ENCODE measurements at regions not wholly inside any gene's neighbourhood (a gene's known extent, or its start where the extent isn't known, plus 50 kb on each side); places are given as distances from the start of the nearest gene placed in this dataset.
A peak's percentile ranks its signal among the peaks of the same experiment; 100 is the strongest.
"Not testable (repeated sequence)": the region's sequence is repeated elsewhere in the genome, so short reads cannot be mapped to it uniquely, and the experiment has no call there.

DNA sequence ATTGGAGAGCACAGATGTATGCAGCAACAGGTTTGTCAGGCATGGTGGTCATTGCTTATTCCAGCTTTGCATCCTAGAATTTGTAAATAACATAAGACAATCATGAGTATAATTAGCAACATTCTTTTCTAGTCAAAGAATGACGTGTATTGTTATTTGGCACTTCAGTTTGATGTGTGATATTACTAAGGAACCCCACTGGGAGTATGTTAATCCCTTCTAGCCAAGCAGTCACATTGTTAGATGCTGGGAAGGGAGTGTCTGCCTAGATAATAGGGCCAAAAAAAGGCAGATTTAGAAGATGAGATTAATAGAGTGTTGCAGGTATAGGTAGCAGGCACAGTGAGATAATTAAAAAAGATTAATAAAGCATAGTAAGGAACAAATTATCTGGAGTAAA is 159.2 kb upstream of the WDFY3 start:
- ATAC-seq = peak in 2 of 4 donors; percentile 15 to 53
- no peaks in the 10 kb centered on the region for H3K27me3 ChIP-seq
- no peak for DNase-seq
- intact Hi-C loops (cut with DNase I) = no loop called here
- H3K4me1 ChIP-seq = peaks cover 0 to 23% (median 2%) of the 10 kb centered on the region in 12 donors
- 12 to 33% (median 17%) methylated on average over 1 of the region's 1 CpG for WGBS, 4 donors
- TF ChIP-seq POLR2A (IDR thresholded peaks at IDR 0.05) (no peak), CTCF (IDR thresholded peaks at IDR 0.05) (no peak)
- no peak overlapping the region for H3K4me3 ChIP-seq
- no peaks in the 10 kb centered on the region for H3K36me3 ChIP-seq
- no peaks in the 10 kb centered on the region for H3K9me3 ChIP-seq
- peak overlapping the region in 2 of 12 donors; percentile 48 to 59 for H3K27ac ChIP-seq

DNA sequence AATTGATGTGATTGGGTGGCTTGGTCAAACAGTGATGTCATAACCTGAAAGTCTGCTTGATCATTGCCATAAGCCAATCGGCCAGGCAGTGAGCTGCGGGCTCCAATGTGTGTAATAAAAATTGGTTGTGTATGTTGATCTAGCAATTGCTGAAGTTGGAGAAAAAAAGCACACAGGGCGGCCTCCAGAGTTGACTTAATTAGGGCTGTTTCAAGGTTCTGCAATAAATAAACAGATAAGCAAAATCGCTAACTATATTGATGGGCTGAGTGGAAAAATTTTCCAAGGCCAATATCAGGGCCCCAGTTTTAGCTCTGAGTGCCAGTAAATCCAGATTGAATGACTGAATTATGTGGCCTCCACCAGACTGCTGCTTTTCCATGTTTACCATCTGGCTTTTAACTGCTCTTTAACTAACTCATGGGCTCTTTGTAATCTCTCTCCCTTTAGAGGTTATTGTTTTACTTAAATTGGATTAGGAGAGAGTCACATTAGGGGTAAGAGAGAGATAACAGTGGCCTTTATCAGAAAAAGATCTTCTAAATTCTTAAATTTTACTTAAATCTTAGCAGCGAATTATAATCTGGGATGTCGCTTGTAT is 160.6 kb upstream of the WDFY3 start:
- Histone ChIP-seq H3K27me3 (no peaks in the 10 kb centered on the region), H3K36me3 (no peaks in the 10 kb centered on the region), H3K4me1 (peaks cover 0 to 23% (median 4%) of the 10 kb centered on the region in 12 donors), H3K4me3 (no peak overlapping the region), H3K27ac (no peak overlapping the region), H3K9me3 (no peaks in the 10 kb centered on the region)
- DNase-seq (no peak), ATAC-seq (no peak)
- TF ChIP-seq CTCF (IDR thresholded peaks at IDR 0.05) (no peak), POLR2A (IDR thresholded peaks at IDR 0.05) (no peak)
- 89 to 97% (median 93%) methylated on average over 6 of the region's 6 CpGs for WGBS, 4 donors
- intact Hi-C loops (cut with DNase I) = no loop called here

DNA sequence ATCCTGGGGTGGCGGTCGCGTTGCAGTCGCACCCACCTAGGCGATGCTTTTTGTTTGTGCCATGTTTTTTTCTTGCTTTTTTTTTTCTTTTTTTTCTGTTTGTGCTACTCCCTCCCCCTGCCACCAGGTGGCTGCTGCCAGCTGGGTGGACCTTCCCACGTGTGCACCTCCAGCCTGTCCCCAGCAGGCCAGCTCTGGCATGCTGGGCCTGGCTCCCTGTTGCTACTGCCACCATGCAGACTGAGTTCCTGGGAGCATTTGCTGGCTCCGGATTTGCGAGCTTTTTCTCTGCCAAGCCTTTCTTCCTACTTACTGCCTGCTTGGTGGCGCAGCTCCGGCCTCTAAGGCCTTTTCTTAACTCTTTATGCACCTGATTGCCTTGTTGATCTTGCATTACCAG is 161.2 kb upstream of the WDFY3 start:
- 40 to 49% (median 45%) methylated on average over 10 of the region's 10 CpGs for WGBS, 4 donors
- intact Hi-C loops (cut with DNase I) = no loop called here
- Histone ChIP-seq H3K27ac (peak overlapping the region in 1 of 12 donors; percentile 47), H3K4me1 (peaks cover 0 to 25% (median 4%) of the 10 kb centered on the region in 12 donors), H3K4me3 (no peak overlapping the region), H3K36me3 (no peaks in the 10 kb centered on the region), H3K9me3 (no peaks in the 10 kb centered on the region), H3K27me3 (no peaks in the 10 kb centered on the region)
- peak; percentile 53 to 83 (median 60) for ATAC-seq
- peak in 2 of 5 donors; percentile 27 to 38 for DNase-seq
- peak; percentile 18 to 60 (median 42) for TF ChIP-seq CTCF (IDR thresholded peaks at IDR 0.05)
- no peak for TF ChIP-seq POLR2A (IDR thresholded peaks at IDR 0.05)

- no peak for DNase-seq
- ATAC-seq = no peak
- Histone ChIP-seq H3K4me1 (peaks cover 0 to 32% (median 4%) of the 10 kb centered on the region in 12 donors), H3K4me3 (no peak overlapping the region), H3K9me3 (no peaks in the 10 kb centered on the region), H3K27ac (peak overlapping the region in 2 of 12 donors; percentile 47 to 69), H3K27me3 (no peaks in the 10 kb centered on the region), H3K36me3 (no peaks in the 10 kb centered on the region)
- TF ChIP-seq CTCF (IDR thresholded peaks at IDR 0.05) = no peak
- no peak for TF ChIP-seq POLR2A (IDR thresholded peaks at IDR 0.05)
- WGBS, 4 donors = 80 to 88% (median 83%) methylated on average over 18 of the region's 18 CpGs
- intact Hi-C loops (cut with DNase I) = no loop called here
These were observed 162.0 kb upstream of the WDFY3 start for GRCh38 chr4:85128246-85129204.

- Histone ChIP-seq H3K27ac (peak overlapping the region in 7 of 12 donors; percentile 16 to 73 (median 57)), H3K4me1 (peaks cover 0 to 38% (median 4%) of the 10 kb centered on the region in 12 donors)
- H3K9me3 ChIP-seq; H3K4me3 ChIP-seq; H3K27me3 ChIP-seq; intact Hi-C loops (cut with DNase I); H3K36me3 ChIP-seq; ATAC-seq: not testable (repeated sequence)
- WGBS, 4 donors = 54 to 100% (median 57%) methylated on average over 1 to 5 of the region's 5 CpGs
- peak in 4 of 5 donors; percentile 33 to 63 (median 47) for DNase-seq
These were observed 163.1 kb upstream of the WDFY3 start for GRCh38 chr4:85129354-85130125.
